Hippocampal formation (tissue), 2 donors: ENCODE measurements at regions not wholly inside any gene's neighbourhood (a gene's known extent, or its start where the extent isn't known, plus 50 kb on each side); places are given as distances from the start of the nearest gene placed in this dataset.

Experiments used
- DNase-seq, 2 donors: peaks; one replicate each; lab custom pipeline; 2025; lab: John Stamatoyannopoulos, UW

DNA sequence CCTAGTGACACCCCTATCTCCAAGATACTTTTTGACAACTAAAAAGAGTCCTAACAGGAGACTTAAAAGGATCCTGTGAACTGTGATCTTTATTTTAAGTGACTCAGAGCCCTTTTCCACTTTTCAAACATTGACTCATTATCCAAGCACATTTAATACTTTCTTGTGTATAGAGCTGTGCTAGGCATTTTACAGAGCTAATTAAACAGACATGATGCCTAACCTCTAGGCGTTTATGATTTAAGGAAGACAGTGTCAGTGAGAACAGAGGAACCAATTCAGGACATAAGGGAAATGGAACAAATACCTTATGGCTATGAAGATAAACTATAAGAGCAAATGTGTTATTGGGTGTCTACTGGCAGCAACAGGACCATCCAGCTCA, 282.6 kb downstream of the TPBG start:
- no peak for DNase-seq

DNA sequence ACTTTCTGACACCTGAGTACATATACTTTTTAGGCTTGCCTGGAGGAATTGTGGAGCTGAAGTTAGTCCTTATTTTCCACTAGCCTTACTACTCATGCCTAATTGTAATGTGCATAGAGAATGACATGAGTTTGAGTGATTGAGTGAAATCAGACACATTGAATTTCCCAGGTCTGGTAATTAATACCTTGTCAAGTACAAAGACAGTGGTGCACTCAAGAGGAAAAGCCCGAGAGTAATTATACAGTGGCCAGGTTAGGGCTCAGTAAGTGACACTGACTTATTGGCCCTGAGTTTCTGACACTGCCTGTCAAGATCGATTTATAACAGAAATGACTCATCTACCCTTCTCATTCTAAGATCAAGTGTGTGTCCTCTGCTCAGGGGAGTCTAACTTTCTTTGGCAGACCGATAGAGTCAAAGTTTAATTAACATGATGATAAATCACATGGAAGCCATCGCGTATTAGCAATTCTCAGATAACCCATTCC, 288.3 kb downstream of the TPBG start:
- no peak for DNase-seq

DNA sequence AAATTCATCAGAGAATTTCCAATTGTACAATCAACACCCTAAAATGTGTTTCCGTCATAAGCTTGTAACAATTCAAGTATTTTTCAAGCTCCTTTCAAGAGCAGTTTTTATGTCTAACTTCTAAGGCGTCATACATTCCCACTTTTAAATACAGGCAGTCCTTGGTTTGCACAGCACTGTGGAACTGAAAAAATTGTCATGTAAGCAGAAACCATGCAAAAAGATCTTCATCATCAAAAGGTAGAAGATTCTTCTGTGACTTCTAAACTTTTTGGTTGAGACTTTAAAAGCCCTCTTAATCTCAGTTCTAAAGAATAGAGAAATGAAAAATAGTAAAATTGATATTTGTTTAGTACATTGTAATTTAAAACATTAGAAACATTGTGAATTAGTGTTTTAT, 315.6 kb downstream of the TPBG start:
- DNase-seq: no peak

DNA sequence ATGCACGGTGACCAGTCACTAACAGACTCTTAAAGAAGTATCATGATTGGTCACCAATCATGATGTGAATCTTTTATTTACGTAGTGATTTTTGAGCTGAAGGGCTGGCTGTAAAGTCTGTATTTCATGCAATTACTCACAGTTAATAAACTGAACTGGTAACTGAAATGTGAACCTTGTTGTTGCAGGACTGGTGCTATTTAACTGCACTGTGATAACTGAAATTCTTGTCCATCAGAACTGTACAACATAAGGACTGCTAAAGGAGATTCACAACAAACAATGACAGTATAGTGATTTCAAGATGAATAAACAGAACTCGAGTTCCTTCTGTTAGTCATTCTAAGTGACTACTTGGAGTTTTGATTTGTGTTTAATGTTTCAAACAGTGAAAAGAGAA, 316.6 kb downstream of the TPBG start:
- DNase-seq: no peak

GRCh38 chr6:82681119-82681714, 317.6 kb downstream of the TPBG start:
- DNase-seq: no peak

DNA sequence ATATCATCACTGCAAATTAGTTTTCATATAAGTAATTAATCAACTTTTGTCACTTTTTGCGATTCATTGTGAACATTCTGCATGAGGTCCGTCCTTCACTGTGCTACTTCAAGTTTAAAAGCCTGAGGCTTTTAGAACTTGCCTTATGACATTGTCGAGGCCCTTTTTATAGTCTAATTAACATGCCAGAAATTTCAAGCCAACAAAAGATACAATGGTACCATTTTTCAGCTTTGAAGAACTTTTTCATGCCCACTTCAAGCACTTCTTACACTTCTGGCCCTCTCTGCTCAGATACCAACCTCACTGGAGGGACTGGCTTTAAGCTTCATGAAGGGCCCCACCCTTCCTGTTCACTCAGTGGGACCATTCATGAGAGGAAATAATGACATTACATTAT, 323.1 kb downstream of the TPBG start:
- no peak for DNase-seq

- no peak for DNase-seq
These were observed 324.2 kb downstream of the TPBG start for GRCh38 chr6:82687855-82688254.

- no peak for DNase-seq
These were observed 326.7 kb downstream of the TPBG start for GRCh38 chr6:82690283-82690682.

DNA sequence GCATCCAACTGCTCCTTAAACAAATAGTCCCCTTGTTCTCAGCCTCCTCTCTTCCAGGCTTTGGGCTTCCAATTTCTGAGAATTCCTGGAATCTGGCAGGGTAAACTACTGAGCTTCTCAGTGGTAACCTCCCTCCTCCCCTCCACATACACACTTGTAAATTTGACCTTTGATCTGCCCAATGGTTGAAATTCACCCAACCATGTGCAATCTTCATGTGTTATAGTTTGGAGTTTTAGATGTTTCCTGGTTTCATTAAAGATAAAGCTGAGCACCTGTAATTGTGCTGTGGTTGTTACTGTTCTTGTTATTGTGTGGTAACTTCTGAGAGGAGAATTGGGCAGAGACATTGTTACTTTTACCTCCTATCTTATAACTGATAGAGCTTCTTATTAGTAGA, 328.4 kb downstream of the TPBG start:
- no peak for DNase-seq

GRCh38 chr6:82693094-82693493, 329.5 kb downstream of the TPBG start:
- no peak for DNase-seq

DNA sequence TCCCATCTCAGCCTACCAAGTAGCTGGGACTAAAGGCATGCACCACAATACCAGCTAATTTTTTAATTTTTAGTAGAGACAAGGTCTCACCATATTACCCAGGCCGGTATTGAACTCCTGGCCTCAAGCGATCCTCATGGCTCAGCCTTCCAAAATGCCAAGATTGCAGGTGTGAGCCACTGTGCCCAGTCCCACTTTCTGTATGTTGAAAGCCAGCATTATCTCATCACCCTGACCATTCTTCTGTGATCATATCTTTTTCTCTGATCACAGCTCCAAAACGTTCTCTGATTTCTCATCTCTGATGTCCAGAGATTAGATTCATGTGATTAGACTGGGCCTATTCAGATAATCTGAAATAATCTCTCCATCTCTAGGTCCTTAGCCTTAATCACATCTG, 337.7 kb downstream of the TPBG start:
- no peak for DNase-seq

- DNase-seq: no peak
These were observed 339.0 kb downstream of the TPBG start for GRCh38 chr6:82702574-82702973.

DNA sequence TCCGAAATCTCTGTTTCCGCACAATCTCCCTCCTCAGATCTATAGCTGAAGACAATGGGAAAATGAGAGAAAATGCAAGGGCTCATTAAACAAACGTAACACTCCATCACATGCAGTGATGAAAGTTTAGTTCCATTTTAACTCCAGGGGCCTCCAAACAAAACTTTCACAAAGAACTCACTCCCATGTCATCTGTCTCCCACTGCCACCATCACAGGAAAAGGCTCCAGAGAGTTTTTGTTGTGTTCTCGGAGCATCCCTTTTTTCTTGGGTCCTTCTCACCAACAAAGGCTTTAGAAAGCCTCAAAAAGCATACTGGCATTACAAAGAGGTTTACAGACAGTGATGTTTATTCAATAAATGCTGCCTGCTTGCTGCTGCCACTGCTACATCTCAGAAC, 339.6 kb downstream of the TPBG start:
- no peak for DNase-seq

- no peak for DNase-seq
These were observed 340.4 kb downstream of the TPBG start for GRCh38 chr6:82704045-82704444.

- DNase-seq: no peak
These were observed 342.0 kb downstream of the TPBG start for GRCh38 chr6:82705579-82705978.

- DNase-seq: peak; percentile 31 to 46
These were observed 347.6 kb downstream of the TPBG start for GRCh38 chr6:82711105-82711827.

- peak; percentile 6 to 44 for DNase-seq
These were observed 348.4 kb downstream of the TPBG start for GRCh38 chr6:82711971-82712370.

GRCh38 chr6:82712389-82712788, 348.8 kb downstream of the TPBG start:
- DNase-seq: no peak

DNA sequence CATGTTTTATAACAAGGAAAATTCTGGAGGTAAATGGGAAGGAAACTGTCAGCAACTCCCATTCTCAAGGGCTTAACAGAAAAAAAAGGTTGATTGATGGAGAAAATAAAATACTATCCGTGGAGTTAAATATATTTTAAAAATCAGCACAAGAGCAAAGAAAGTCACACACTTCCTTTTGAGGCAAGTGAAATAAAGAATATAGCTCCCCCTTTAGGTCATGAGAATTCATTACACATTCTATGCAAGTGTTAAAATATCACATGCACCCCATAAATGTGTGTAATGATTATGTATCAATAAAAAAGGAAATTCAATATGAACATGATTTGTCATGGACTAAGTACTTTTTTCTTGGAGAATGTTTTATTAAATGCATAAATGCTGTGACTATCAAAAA, 349.2 kb downstream of the TPBG start:
- no peak for DNase-seq

GRCh38 chr6:82720992-82721391, 344.6 kb downstream of the UBE3D start:
- no peak for DNase-seq

- DNase-seq: no peak
These were observed 329.9 kb downstream of the UBE3D start for GRCh38 chr6:82735790-82736189.

- no peak for DNase-seq
These were observed 327.7 kb downstream of the UBE3D start for GRCh38 chr6:82737965-82738364.

DNA sequence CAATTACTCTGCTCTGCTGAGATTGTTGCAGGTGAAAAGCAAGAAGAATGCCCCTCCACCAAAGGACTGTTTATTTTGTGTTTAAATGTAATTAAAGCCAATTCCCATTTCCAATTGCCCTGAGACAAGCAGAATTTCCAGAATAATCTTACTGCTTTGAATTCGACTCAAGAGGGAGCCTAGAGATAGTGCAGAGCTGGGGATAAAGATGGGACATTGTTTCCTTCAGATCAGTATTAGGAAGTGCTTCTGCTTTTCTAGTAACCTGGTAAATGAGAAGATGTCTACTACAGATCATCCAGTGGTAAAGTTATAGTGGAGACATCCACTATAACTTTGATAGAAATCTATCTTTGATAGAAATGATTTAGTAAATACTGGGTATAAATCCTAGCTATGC, 326.9 kb downstream of the UBE3D start:
- no peak for DNase-seq

DNA sequence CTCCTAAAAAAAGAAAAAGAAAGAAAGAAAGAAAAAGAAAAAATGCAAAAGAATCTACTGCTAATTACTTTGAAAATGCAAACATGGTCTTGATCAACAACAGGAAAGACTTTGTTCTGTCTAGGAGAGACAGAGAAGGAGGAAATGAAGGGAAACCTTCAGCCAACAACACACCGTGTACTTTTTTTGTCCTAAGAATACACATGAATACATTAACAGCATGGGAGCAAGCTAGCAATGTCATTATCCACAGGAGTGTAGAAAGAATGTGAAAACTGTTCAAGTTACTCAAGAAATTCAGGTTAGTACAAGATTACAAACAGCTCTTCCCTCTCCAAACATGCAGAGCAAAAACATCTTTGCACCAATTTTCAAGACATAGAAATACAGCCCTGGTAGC, 326.3 kb downstream of the UBE3D start:
- DNase-seq: no peak
